DMS 273 (cell line): ENCODE measurements at regions not wholly inside any gene's neighbourhood (a gene's known extent, or its start where the extent isn't known, plus 50 kb on each side); places are given as distances from the start of the nearest gene placed in this dataset.
A peak's percentile ranks its signal among the peaks of the same experiment; 100 is the strongest.

ENCODE experiments used
- DNase-seq: peaks from one replicate; lab custom pipeline; 2025; ENCODE audit not compliant: unreplicated experiment; lab: John Stamatoyannopoulos, UW

DNA sequence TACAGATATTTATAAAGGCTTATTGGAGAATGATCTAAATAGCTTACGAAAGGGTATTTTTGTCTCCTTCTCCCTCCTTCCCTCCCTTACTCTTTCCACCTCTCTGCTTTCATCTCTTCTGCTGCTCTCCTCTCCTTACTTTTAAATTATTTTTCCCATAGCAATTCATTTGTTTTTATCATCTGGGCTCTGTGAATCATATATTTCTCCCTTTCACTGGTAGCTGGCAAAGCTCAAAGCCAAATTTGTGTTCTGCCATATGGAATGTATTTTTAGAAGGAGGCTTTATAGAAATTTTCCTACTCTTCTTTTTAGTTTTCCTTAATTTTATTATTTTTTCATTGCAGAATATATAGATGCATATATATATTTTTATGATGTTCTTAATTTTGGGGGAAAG lies 385.8 kb downstream of the C3orf38 start:
- DNase-seq = no peak

DNA sequence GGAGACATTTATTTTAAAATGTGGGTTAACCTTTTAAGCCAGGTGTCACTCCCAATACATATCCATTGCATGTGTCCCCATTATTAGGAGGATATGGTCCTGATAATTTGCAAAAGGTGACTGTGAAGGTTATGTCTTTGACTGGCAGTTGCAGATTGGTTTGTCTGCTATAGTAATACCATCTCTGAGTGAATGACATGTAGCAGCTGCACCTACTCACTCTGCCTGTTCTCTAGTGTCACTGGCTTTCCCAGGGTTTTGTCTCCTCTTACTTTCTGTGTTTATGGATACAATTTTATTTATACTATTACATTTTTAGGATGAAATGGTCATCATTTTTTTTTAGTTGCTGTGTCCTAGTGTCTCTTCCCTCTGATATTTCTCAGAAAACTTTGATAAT lies 393.2 kb downstream of the C3orf38 start:
- no peak for DNase-seq

DNA sequence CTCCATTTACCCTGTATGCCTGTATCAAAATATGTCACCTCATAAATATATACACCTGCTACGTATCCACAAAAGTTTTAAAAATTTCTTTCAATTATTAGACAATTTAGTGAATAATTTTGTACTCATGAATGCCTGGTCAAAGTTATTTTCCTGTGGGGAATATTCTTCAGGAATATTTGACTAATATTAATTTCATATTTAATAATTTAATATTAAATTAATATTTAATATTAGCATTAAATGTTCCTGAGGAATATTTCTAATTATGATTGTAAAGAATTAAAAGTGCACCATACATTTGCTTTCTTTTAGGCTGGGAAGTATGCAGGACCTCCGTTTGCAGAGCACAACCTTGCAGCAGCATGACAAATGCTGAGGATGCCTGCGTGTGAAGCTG lies 422.7 kb downstream of the C3orf38 start:
- no peak for DNase-seq

DNA sequence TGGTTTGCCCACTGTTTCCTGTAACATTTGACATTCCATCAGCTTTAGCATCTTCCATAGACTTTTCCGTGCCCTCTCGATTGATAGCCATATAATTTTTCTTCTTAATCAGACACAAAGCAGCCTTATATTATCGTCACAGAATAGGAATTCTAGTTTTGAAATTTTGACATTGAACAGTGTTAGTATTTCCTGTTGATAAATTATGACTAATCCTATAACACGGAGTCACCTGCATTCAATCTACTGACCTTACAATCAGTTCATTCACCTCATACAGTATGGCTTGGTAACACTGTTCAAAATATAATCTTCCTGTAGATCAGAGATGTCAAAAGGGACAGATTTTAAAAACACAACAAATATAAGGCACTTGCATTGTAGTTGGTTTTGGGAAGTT lies 423.7 kb downstream of the C3orf38 start:
- DNase-seq = no peak

DNA sequence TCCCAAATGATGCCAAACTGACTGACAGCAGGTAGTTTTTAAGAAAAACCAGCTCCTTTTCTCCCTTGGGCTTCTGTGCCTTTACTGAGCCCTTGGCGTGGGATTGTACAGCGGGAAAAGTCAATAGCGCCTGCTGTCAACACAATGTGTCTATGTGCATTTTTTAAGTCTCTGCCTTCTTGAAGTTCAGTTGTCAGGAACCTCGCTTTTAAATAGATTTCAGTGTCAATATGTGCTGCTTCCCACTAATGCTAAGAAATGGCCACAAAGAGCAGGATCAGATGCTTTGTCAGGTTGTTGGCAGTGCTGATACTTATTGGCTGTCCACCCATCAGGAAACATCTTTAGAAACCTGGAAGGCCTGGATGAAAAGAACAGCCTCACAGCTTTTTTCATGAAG lies 424.4 kb downstream of the C3orf38 start:
- DNase-seq = no peak

DNA sequence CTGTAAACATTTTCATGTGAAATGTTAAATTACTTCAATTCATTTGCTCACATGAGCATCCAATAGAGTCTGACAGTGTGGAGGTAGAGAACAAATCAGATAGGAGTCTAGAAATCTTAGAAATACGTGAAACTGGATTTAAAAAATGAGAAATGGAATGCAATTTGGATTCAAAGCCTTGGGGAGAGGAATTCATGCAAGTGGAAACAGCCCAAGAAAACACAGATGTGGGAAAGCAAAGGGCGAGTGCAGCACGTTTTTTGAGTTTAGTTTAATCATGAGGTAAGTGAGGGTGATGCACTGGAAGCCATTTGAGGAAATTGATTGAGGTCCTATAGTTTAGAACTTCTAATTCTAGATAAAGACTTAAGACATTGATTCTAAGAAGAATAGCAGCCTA lies 434.7 kb downstream of the C3orf38 start:
- DNase-seq = no peak

DNA sequence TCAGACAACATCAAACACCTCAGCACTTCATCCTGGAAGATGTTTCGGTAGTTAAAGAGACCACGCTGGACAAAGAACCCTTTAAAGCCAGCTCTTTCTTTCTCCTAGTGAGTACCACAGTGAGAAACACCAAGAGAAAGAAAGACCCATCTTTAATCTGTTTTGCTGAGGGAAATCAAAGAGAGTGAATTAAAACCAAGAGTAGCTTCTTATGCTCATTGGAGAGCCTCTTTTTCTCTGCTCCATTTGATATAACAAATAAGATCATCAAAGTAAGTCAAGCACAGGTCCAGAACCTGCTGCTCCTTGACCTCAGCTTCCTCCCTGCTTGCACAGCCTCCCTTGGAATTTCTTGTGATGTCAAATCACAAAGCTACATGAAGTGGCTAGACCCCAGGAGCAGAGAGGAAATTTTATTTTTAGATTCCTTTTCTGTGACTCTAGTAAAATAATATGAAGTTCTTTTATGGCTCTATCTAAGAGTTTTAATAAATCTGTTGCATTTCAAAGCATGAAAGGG lies 436.4 kb downstream of the C3orf38 start:
- DNase-seq = no peak

DNA sequence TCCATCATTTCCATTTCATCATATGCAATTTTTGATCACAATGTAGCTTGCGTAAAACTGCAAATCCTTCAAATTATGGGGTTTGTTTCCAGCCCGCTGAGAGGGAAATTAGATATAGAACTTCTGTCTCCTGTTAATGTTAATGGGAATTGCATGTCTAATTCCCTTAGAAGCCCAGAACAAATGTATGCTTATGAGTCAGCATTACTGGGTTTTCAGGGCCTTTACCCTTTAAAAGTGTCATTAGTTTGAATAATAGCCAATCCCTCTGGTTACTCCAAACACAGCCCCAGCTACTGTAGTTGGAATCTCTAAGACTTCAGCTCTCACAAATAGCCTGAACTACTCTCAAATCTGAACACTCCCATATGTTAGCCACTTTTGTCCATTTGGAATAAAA lies 439.4 kb downstream of the C3orf38 start:
- DNase-seq = no peak

DNA sequence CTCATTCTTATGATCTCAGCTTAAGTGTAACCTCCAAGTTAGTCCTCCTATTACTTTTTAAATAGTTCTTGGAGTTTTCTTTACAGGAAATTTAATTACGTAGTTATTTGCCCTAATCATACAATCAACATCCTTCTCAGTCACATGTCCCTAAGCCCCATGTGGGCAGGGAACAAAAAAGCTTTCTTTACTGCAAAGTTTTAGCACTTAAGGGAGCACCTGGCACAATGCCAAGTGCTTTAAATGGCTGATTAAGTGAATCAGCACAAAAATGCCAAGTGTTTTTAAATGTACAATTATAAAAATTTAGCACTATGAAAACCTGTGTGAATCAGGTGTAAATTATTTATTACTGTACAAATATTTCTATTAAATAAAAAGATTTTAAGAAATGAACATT lies 445.3 kb downstream of the C3orf38 start:
- peak; percentile 22 for DNase-seq

DNA sequence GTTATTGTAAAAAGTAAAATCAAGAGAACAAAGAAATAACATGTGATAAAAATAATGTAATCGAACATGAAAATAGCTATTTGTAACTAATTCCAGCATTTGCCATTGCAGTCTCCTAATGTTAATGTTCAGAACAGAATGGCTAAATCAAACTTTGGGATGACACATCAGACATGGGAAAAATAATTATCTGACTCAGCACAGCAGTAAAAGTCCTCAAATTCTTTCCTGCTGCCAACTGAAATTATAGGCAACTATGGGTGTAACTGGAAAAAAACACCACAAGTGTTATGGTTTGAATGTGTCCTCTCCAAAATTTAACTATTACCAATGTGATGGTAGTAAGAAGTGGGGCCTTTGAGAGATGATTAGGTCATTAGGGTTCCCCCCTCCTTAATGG lies 446.7 kb downstream of the C3orf38 start:
- no peak for DNase-seq

DNA sequence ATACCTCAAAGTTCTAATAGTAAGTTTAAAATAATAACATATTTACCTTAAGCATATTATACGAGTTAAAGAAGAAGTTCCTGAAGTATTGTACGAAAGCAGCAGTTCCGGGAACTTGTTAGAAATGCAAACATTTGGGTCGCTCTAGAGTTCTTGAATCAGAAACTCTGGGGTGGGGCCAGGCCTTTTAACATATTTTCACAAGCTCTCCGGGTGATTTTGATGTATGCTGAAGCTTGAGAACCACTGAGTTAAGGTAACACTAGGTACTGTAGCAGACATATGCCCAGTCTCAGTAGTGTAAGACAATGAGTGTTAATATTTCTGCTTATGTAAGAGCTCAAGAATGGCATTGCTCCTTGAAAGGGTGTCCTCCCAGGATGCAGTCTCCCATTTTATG lies 461.1 kb downstream of the C3orf38 start:
- no peak for DNase-seq

DNA sequence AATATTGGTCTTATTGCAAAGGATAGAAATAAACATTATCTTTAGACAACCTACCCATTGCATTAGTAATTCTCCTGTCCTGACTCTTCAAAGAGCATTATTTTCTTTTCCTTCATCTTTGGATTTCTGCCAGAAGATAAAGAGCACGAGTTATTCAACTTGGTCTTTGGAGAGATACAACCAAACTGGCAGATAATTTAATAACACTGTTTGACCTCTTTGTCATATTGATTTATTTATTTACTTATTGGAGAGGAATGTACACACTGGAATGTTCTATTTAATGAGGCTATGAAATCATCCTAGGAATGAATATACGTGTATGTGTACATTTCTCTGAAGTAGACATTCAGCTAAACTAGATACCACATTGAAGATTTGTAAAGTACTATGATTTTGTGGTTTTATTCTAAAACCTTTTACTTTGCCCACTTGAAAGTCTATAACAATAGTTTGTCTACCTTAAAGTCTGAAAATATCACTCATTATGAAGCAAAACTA lies 462.1 kb downstream of the C3orf38 start:
- peak; percentile 2 for DNase-seq

DNA sequence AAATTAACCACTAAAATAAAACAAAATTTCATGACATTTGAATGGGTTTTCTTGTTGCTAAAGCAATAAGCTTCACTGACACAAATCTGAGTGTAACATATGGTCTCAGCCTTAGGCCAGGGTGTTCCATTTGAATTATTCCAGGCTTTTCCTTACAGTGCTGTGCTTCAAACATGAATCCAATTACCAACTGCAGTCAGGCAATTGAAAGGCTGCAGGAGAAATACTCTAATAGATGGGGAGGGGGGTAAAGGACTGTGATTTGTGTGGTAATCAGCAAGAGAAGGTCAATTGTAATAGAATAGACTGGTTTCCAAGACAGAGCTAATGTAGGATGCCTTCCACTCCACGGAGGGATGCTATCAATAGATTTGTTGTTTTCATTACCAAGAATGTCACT lies 466.7 kb downstream of the C3orf38 start:
- DNase-seq = peak; percentile 5

DNA sequence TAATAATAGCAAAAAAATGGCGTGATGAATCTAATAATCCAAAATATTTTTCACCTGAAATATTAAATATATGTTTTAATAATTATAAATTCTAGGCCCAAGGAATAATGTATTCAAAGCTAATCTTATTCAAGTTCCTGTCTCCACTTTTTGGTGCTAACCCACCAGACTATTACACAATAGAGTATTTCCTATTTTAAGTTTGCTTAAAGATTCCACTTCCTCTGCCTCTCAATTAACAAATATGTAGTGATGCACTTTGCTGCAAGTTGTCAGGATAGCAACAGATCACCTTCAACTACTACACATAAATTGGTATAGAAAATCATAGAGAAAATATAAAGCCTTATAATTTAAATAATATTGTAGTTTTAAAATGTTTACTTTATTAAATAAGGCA lies 467.5 kb downstream of the C3orf38 start:
- DNase-seq = no peak

DNA sequence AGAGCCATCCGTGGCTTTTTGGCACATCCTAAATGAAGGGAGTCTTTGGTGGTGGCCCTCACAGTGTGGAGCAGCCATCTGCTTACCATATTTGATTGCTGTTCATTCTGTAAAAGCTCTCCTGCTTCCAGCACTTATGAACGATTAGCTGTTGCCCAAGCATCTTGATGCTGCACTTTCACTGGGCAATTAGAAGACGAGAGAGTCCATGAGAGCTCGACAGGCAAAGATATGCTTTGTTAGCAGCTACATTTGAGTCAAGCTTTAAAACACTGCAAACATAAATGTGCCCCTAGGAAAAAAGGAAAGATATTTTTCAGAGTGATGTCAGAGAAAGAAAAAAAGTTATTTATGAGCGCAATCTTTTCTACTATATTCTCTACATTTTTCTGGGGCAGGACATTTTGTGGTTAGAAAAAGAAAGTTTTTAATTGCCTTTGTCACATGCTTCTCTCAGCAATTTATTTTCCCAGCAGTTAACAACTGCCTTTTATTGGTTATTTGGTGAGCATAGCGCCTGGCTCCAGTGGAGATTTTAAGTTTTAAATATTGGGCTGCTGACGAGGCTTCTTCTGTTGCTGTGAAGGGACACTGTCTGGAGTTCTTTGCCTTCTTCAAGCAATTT lies 468.4 kb downstream of the C3orf38 start:
- DNase-seq = peak; percentile 41

DNA sequence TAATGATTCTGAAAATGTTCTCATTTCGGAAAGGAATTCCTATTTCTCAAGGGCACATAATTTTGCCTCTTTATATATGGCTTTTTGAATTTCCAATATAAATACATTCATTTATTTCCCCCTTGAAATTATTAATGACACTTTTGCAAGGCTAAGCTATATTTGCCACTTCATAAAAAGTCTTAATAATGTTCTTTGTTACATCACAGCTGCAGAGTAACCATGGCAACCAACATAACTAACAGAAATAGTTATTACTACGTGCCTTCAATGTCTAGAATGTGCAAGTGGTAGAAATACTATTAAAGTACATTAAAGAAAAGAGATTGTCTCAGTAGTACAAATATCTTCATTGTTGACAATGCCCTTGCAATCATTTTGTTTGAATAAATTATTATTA lies 471.8 kb downstream of the C3orf38 start:
- no peak for DNase-seq

DNA sequence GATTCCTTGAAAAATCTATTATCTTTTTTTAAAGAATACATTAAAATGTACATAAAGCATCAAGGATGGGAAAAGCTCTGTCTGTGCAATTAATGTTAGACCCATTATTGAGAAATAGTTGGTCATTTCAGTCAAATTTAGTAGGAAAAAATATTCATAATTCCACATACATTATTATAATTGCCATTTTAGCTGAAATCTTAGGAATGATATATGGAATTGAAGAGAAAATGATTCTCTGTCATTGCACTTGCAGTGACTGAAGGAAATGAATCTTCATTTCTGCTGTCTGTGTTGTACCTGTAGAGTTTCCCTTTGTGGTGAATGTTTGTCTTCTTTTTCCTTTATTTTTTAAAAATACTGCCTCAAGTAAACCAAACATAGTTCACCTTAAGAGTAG lies 473.9 kb downstream of the C3orf38 start:
- no peak for DNase-seq

DNA sequence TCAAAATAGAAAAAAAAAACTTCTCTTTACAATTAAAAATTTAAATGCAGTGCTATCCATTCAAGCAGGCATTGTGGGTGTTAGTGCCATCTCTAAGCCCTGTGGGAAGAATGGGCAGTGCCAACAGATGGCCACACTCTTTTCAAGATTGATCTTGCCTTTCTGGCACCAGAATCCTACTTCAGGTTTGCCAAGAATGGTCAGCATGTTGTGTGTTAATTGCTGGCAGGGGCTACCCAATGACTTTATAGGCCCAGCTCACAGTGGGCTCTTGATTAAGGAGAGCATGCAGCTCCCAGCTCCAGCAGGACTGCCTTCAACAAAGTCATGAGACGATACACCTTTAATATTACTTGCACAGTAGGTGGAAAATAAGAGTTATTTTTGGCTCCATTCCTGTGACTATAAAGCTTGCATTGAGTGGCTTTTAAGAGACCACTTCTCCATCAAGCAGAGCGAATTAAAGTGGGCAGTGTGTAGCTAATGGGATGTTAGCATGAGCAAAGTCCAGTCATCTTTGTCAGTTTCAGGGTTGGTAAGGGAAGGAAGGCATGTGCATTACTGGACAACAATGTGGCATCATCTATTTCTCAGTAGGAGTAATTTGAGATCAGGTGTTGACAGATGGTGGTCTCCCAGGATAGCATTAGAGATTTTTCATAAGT lies 476.8 kb downstream of the C3orf38 start:
- DNase-seq = peak; percentile 80

DNA sequence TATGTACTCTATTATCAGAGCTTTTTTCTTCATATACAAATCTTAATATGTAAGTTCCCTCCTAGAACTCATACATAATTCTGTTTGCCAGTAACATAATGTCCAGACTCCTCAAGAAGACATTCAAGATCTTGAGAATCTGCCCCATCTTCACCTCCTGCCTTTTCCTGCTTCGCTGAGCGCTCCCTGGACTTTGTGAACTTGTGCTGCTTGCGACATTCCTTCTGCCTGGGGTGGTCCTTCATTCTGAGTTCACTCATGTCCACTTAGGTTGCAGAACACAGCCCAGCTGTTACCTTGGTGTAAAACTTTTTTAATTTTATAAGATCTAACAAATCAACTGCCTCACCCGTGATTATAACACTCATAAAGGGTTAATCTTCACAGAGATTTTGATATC lies 478.5 kb upstream of the EPHA3 start:
- DNase-seq = no peak

DNA sequence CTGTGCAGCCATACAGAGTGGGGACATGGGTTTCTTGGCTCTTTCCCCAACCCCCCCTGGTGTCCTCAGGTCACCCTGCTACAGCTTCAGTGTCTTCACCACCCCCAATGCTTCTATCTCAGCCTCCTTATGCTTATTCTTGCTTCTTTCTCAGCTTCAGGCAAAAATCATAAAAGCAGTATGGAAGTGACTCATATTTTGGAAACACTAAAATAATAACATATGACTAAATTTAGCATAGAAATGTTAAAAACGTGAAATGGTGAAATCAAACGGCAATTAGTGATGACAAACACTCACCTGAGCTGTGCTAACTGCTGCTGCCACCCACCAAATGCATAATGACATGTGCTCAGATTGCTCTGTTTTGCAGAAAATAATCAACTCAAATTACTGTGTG lies 475.2 kb upstream of the EPHA3 start:
- DNase-seq = no peak

DNA sequence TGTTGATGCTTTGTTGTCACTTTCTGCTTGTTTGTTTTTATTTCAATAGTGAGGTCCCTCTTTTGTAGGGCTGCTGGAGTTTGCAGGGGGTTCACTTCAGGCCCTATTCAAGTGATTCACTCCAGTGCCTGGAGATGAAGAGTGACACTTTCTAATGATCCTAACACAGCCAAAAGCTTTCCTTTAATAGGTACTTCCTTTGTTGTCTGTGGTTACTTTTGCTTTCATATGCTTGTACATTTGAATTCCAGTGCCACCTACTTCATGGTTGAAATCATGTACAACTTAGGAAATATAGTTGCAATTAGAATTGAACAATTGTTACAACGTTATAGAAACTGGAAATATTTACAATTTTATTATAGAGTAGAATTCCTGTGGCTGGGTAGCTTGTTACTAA lies 466.8 kb upstream of the EPHA3 start:
- DNase-seq = no peak

DNA sequence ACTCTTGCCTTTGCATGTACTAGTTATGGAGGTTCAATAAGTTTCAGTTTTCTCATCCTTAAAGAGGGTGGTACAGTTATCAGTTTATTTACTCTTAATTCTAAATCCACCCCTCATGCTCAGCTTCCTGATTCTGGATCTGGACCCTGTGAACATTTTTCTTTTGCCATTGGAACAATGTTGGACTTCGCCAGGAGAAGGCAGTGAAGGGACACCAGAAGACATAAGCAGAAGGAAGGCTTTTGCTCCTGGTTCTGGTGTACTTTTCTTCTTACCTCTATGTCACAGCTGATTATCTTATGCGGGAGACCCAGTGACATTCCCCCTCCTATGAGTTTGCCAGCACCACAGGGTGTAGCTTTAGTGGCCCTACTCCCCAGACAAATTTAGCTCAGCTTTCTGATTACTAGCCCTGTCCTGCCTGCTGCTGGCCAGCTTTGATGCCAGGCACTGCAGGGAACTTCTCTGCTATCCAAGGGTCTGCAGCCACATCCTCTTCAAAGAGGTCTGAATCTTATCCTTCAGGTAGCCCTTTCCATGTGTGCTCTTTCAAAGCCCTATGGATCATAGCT lies 466.3 kb upstream of the EPHA3 start:
- DNase-seq = no peak
